ENCODE measurements at regions not wholly inside any gene's neighbourhood (a gene's known extent, or its start where the extent isn't known, plus 50 kb on each side); places are given as distances from the start of the nearest gene placed in this dataset.
"Not testable (repeated sequence)": the region's sequence is repeated elsewhere in the genome, so short reads cannot be mapped to it uniquely, and the experiment has no call there.

DNA sequence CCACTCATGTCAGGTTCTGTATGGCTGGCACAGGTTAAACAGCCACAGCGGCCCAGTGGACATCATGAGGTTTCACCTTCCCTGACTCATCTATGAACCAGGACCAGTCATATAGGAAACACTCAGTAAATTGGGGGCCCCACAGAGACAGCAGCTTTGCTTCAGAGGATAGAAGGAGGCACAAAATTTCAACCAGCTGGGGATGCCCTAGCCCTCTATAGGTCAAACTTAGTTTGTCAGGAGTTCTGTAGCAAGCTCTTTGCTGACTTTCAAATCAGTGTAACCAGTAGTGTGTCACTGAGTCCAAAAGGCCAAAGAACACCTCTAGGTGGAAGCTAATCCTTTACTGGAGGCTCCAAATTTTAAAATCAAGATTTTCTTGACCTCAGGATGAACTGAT is 4157.8 kb upstream of the TPTE start:
- DNase-seq: not testable (repeated sequence)

DNA sequence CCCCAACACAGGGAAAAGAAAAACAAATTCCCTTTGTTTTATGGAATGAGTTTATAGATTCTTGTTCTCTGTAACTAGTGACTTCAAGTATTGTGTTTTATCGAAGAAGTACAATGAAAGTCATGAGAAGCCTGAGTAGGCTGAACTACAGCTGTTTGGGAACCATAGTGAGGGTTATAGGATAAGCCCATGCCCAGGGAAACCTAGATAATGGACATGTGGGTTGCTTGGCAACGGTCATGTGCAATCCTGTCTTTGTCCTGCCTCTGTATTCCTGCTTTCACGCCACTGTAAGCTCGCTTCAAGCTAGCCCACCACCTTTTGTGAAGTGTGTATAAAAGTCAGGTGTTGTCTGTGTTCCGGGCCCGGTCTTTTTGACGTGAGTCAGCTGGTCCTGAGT is 4152.6 kb upstream of the TPTE start:
- DNase-seq: not testable (repeated sequence)

DNA sequence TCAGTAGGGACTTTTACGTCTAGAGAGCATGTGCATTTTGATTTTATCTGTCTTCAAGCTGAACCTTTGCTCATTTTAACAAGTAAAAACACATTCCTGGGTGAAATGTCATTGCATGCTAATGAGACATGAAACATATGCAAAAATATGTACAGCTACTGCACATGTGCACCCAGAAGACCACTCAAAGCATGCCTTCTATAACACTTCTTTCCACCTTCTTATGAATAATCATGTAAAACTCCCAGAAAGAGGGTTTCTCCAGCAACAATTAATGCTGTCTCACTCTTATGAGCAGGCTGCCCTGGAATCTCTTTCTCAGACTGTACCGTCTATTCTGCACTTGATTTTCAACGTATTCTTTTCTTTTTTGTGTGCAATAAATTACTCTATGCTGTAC is 4148.1 kb upstream of the TPTE start:
- DNase-seq: peak; percentile 59

DNA sequence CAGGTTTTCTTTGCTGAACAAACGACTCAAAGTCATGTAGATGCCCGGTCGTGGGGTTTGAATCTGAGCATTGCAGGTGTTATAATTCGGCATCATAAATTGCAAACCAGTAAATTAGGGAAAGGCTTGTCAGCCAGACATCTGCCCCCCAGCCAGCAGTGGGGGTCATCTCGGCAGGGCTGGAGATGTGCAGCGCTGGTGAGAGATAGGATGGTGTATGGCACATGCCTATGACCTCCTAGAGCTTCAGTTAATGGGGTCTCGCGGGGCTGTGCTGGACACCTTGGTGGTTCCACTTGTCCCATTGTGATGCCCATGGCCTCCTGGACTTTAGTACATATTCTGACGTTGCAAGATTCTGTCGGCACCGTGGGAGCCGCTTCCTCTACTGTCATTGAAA is 4147.2 kb upstream of the TPTE start:
- not testable (repeated sequence) for DNase-seq

DNA sequence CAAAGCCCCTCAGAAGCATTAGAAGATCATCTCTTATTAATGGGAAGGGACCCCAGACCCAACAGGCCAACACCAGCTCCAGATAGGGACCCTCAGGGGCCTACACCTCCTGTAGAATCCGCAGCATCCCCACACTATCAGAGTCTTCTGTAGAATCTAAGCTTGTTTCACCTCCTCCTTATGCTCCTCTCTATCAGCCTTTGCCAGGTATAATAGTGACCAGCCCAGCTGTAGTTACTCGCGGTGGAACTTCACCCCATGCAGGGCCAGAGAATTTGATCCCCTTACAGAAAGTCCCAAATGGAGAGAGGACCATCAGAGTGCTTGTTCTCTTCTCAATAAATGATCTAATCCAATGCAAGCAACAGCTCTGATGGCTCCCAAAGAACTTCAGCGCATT is 4146.5 kb upstream of the TPTE start:
- not testable (repeated sequence) for DNase-seq

DNA sequence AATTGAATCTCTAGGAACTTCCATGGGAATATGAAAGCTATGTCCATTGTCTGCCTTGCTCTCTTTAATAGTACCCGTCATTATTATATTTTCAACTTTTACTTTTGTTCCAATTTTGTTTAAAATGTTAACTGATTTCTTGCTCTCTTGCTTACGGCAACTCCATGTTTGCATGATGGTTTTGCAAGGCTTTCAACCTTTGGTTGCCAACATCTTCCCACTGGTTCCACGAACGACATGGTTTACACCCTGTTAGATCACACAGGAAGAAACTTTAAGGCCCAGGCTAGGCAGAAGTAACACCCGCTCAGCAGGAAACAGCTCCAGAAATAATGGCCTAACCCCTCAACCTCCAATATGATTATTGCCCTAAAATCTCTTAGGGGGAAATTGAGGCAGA is 4145.6 kb upstream of the TPTE start:
- not testable (repeated sequence) for DNase-seq

DNA sequence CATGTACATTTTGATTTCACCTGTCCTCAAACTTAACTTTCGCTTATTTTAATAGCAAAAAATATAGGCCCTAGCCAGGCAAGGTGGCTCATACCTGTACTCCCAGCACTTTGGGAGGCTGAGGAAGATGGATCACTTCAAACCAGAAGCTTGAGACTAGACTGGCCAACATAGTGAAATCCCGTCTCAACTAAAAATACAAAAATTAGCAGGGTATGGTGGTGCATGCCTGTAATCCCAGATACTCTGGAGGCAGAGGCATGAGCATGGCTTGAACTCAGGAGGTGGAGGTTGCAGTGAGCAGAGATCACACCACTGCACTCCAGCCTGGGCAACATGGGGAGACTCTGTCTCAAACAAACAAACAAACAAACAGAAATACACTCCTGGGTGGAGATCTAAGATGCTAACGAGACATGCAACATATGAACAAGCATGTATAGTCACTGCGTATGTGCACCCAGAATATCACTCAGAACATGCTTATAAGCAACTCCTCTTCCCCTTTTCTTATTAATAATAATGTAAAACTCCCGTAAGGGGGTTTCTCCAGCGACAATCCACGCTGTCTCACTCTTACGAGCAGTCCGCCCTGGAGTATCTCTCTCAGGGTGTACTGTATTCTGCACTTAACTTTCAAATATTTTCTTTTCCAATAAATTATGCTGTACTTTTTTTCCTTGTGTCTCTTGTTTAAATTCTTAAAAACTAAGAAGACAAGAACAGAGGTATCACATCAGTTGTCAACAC is 4144.9 kb upstream of the TPTE start:
- not testable (repeated sequence) for DNase-seq

Measured in fibroblast of skin of scalp (primary cell).